Ecto neural progenitor cell (in vitro differentiated cells): ENCODE measurements at regions not wholly inside any gene's neighbourhood (a gene's known extent, or its start where the extent isn't known, plus 50 kb on each side); places are given as distances from the start of the nearest gene placed in this dataset.
"Not testable (repeated sequence)": the region's sequence is repeated elsewhere in the genome, so short reads cannot be mapped to it uniquely, and the experiment has no call there.

ENCODE experiments used
- DNase-seq: peaks from one replicate; pipeline ENCODE4 v3.0.0-alpha.2; 2018; ENCODE audit warnings: low spot score

- no peak for DNase-seq
Observed at GRCh38 chr11:129699711-129700304, 115.8 kb upstream of the TMEM45B start.

- DNase-seq, result no peak
Observed at GRCh38 chr11:129700701-129701100, 114.9 kb upstream of the TMEM45B start.

- DNase-seq, result no peak
Observed at GRCh38 chr11:129701706-129702105, 113.9 kb upstream of the TMEM45B start.

GRCh38 chr11:129702410-129703398, 112.9 kb upstream of the TMEM45B start:
- no peak for DNase-seq

- no peak for DNase-seq
Observed at GRCh38 chr11:129703846-129704245, 111.8 kb upstream of the TMEM45B start.

- peak; percentile 37 for DNase-seq
Observed at GRCh38 chr11:129704831-129705230, 110.8 kb upstream of the TMEM45B start.

- DNase-seq, result peak; percentile 24
Observed at GRCh38 chr11:129705341-129705740, 110.3 kb upstream of the TMEM45B start.

GRCh38 chr11:129705933-129706332, 109.7 kb upstream of the TMEM45B start:
- DNase-seq, result no peak

GRCh38 chr11:129709801-129710398, 105.7 kb upstream of the TMEM45B start:
- no peak for DNase-seq

- no peak for DNase-seq
Observed at GRCh38 chr11:129710423-129710822, 105.2 kb upstream of the TMEM45B start.

- DNase-seq, result no peak
Observed at GRCh38 chr11:129711760-129712159, 103.9 kb upstream of the TMEM45B start.

- not testable (repeated sequence) for DNase-seq
Observed at GRCh38 chr11:129712486-129713240, 103.0 kb upstream of the TMEM45B start.

GRCh38 chr11:129719037-129719436, 96.6 kb upstream of the TMEM45B start:
- no peak for DNase-seq

- DNase-seq, result no peak
Observed at GRCh38 chr11:129720156-129720555, 95.5 kb upstream of the TMEM45B start.

- no peak for DNase-seq
Observed at GRCh38 chr11:129720994-129721393, 94.7 kb upstream of the TMEM45B start.

GRCh38 chr11:129721685-129722084, 94.0 kb upstream of the TMEM45B start:
- no peak for DNase-seq

- DNase-seq, result no peak
Observed at GRCh38 chr11:129722529-129722928, 93.1 kb upstream of the TMEM45B start.

GRCh38 chr11:129723146-129723760, 92.4 kb upstream of the TMEM45B start:
- no peak for DNase-seq

- no peak for DNase-seq
Observed at GRCh38 chr11:129723761-129724162, 91.9 kb upstream of the TMEM45B start.

- DNase-seq, result no peak
Observed at GRCh38 chr11:129724866-129725265, 90.8 kb upstream of the TMEM45B start.

- no peak for DNase-seq
Observed at GRCh38 chr11:129726179-129726578, 89.5 kb upstream of the TMEM45B start.

GRCh38 chr11:129728581-129728980, 87.1 kb upstream of the TMEM45B start:
- no peak for DNase-seq
